ENCODE measurements at regions not wholly inside any gene's neighbourhood (a gene's known extent, or its start where the extent isn't known, plus 50 kb on each side); places are given as distances from the start of the nearest gene placed in this dataset.

DNA sequence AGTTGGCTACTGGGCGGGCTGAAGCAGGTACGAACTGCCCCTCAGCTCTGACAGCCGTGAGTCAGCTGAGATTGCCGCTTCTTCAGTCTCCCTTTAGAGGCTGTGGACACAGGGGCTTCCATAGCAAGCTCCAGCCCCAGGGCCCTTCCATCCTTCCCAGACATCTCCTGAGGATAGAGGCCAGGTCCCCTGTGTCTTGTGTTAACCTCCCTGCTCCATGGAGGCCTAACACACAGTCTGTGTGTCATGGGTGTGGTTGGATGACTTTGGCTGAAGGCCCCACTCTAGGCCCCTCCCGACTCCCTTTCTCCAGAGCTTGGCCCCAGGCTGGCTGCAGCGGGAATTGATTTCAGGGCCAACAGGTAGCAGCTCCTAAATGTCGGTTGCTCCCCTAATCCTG, 116.1 kb upstream of the TLE3 start:
- Histone ChIP-seq H2BK15ac (ENCODE audit: low read depth, low read length) (no peak overlapping the region), H3K14ac (ENCODE audit: insufficient read depth, low read length) (no peak overlapping the region), H4K8ac (replicated peaks; ENCODE audit: insufficient read length, low read depth, low read length) (no peak overlapping the region), H2AK5ac (ENCODE audit: insufficient read length, low read length) (no peak overlapping the region), H2BK5ac (ENCODE audit: insufficient read length, low read length) (no peak overlapping the region), H3T11ph (ENCODE audit: low read length) (no peak overlapping the region), H3K18ac (ENCODE audit: insufficient read length, low read depth, low read length) (no peak overlapping the region), H3K27ac (ENCODE audit: insufficient read length, low read depth, low read length) (no peak overlapping the region), H3K4ac (ENCODE audit: low read depth, low read length) (no peak overlapping the region), H3K4me2 (ENCODE audit: insufficient read depth, insufficient read length, low read length) (no peak overlapping the region), H2BK20ac (ENCODE audit: low read depth, low read length, poor library complexity, severe bottlenecking) (no peak overlapping the region), H2AFZ (ENCODE audit: low read length) (no peak overlapping the region), H3K79me1 (ENCODE audit: insufficient read depth, low read depth, low read length, poor library complexity, severe bottlenecking) (no peaks in the 10 kb centered on the region), H3K23ac (ENCODE audit: insufficient read length, low read depth, low read length) (no peak overlapping the region), H3K56ac (ENCODE audit: insufficient read length, low read depth, low read length) (no peak overlapping the region), H3K79me2 (ENCODE audit: insufficient read depth, low read length) (no peaks in the 10 kb centered on the region), H3K9me3 (ENCODE audit: control insufficient read depth, low read depth, low read length) (no peaks in the 10 kb centered on the region), H4K20me1 (ENCODE audit: control insufficient read depth, insufficient read depth, insufficient read length) (no peaks in the 10 kb centered on the region), H3K27me3 (ENCODE audit: insufficient read depth, low read length) (no peaks in the 10 kb centered on the region), H4K5ac (ENCODE audit: insufficient read length, low read depth, low read length) (no peak overlapping the region), H3K9ac (ENCODE audit: extremely low read depth, insufficient read length, low read length) (no peak overlapping the region), H3K23me2 (ENCODE audit: insufficient read length, low read depth, low read length, poor library complexity, severe bottlenecking) (no peaks in the 10 kb centered on the region), H2BK12ac (ENCODE audit: insufficient read length, low read depth, low read length) (no peak overlapping the region), H4K91ac (ENCODE audit: insufficient read length, low read depth, low read length) (no peak overlapping the region), H2BK120ac (ENCODE audit: low read depth, low read length, poor library complexity, severe bottlenecking) (no peak overlapping the region), H3K4me1 (ENCODE audit: insufficient read depth, low read length) (no peaks in the 10 kb centered on the region)
- H3K27ac Mint-ChIP-seq: no peak overlapping the region
- H3K9me3 Mint-ChIP-seq: no peaks in the 10 kb centered on the region; a peak in 1 of 5 replicates
- WGBS (ENCODE audit: extremely low coverage, insufficient read length, low lambda C conversion rate): no CpG with 5 or more reads among the region's 7 CpGs
- DNase-seq: peak; percentile 14
- TF ChIP-seq, protein P1, sequence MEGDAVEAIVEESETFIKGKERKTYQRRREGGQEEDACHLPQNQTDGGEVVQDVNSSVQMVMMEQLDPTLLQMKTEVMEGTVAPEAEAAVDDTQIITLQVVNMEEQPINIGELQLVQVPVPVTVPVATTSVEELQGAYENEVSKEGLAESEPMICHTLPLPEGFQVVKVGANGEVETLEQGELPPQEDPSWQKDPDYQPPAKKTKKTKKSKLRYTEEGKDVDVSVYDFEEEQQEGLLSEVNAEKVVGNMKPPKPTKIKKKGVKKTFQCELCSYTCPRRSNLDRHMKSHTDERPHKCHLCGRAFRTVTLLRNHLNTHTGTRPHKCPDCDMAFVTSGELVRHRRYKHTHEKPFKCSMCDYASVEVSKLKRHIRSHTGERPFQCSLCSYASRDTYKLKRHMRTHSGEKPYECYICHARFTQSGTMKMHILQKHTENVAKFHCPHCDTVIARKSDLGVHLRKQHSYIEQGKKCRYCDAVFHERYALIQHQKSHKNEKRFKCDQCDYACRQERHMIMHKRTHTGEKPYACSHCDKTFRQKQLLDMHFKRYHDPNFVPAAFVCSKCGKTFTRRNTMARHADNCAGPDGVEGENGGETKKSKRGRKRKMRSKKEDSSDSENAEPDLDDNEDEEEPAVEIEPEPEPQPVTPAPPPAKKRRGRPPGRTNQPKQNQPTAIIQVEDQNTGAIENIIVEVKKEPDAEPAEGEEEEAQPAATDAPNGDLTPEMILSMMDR (conservative IDR thresholded peaks at IDR 0.05): no peak
- no peaks in the 10 kb centered on the region for H3K36me3 Mint-ChIP-seq (ENCODE audit: insufficient read depth in 1 of 3, low read depth in 3 of 3)
- peaks cover 10% of the 10 kb centered on the region for H3K27me3 Mint-ChIP-seq (ENCODE audit: low read depth)
- H3K4me3 Mint-ChIP-seq: no peak overlapping the region
- H3K4me1 Mint-ChIP-seq: peaks cover 26 to 33% of the 10 kb centered on the region in 2 experiments
